ENCODE measurements at regions not wholly inside any gene's neighbourhood (a gene's known extent, or its start where the extent isn't known, plus 50 kb on each side); places are given as distances from the start of the nearest gene placed in this dataset.

DNA sequence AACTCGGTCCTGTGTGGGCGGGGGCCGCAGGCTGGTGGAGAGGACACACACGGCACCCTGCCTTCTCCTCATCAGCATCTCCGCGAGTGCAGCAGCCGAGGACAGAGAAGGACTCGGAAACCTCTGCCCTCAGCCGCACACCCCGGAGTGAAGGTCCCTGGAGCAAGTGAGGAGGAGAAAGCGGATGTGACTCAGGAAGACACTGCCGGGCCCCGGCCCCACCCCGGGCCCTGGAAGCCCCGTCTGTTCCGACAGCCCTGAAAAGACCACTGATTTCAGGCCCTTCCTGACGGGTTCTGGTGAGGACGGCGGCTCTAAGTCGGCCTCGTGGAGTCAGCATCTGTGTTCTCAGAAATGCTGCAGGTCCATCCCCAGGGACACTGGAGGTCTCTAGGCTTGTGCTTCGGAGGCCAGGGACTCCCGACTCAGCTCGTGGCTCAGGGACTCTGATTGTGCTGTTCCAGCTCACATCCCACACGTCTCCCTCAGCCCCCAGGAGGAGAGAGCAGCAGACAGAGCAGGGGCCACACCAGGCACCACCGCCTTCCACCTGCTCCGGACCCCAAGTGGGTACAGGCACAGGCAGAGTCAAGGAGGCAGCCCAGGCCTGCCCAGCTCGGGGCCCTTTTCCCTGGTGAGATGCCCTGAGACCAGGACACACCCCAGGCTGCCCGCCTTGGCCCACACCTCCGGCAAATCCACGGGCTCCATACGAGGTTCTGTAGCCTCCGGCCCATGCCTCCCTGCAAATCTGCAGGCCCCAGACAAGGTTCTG, 134.5 kb upstream of the NKX1-1 start:
- Histone ChIP-seq H3K27me3 (ENCODE audit: insufficient read depth, low read length) (peaks cover 50% of the 10 kb centered on the region), H3K4me1 (ENCODE audit: insufficient read depth, low read length) (no peaks in the 10 kb centered on the region), H3K4me3 (ENCODE audit: low read length) (no peak overlapping the region), H3K36me3 (ENCODE audit: insufficient read depth, low read length) (no peaks in the 10 kb centered on the region), H2AFZ (ENCODE audit: low read depth, low read length) (no peak overlapping the region), H3K9me3 (ENCODE audit: low read length) (no peaks in the 10 kb centered on the region)

DNA sequence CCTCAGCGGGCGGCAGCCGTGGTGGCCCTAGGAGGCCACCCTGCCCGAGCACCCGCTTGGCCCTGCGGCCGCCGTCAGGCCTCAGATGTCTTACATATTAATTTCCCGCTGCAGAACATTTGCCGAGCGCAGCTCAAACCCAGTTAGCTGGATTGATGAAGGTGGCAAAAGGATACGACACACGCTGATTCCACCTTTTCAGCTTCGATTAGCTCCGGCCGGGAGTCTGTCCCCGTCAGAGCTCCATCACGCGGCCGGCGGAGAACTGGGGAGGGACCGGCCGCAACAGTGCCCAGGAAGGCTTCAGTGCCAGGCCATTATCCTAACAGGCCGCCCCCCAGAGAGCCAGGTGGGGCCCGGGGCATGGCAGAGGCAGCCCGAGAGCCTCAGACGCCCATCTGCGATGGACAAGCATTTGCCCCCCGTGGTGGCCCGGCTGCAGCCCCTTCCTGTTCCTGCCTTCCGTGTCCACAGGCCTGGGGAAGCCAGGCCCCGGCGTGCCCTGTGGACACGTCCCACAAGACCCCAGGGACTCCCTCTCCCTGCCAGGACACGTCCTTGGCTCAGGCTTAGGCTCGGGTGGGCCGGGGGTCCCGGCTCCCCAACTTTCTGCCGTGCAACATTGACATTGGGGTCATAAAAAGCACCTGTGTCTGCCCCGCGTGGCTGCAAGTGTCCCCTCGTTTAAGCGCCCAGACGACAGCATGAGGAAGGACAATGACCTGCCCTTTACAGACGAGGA, 133.8 kb upstream of the NKX1-1 start:
- no peaks in the 10 kb centered on the region for H3K9me3 ChIP-seq (ENCODE audit: low read length)
- H3K4me3 ChIP-seq (ENCODE audit: low read length) = no peak overlapping the region
- no peaks in the 10 kb centered on the region for H3K4me1 ChIP-seq (ENCODE audit: insufficient read depth, low read length)
- H3K36me3 ChIP-seq (ENCODE audit: insufficient read depth, low read length) = no peaks in the 10 kb centered on the region
- no peak overlapping the region for H2AFZ ChIP-seq (ENCODE audit: low read depth, low read length)
- peaks cover 53% of the 10 kb centered on the region for H3K27me3 ChIP-seq (ENCODE audit: insufficient read depth, low read length)

- no peaks in the 10 kb centered on the region for H3K9me3 ChIP-seq (ENCODE audit: low read length)
- no peak overlapping the region for H3K4me3 ChIP-seq (ENCODE audit: low read length)
- no peak overlapping the region for H2AFZ ChIP-seq (ENCODE audit: low read depth, low read length)
- no peaks in the 10 kb centered on the region for H3K4me1 ChIP-seq (ENCODE audit: insufficient read depth, low read length)
- H3K36me3 ChIP-seq (ENCODE audit: insufficient read depth, low read length) = no peaks in the 10 kb centered on the region
- peaks cover 52% of the 10 kb centered on the region for H3K27me3 ChIP-seq (ENCODE audit: insufficient read depth, low read length)
Measured at GRCh38 chr4:1538941-1539772, 132.9 kb upstream of the NKX1-1 start.

DNA sequence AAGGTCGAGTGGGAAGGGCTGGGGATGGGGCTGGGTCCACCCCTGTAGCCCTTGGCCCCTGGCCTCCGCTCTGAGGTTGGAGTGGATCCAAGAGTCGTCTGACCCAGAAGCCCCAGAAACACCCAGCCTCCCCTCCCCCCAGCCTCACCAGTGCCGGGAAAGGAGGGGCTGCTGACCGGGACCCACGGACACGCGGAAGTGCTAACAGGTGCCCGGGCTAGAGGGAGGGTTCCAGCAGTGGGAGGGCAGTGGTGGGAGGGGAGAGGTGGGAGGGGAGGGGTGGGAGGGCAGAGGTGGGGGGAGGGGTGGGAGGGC, 131.8 kb upstream of the NKX1-1 start:
- H3K9me3 ChIP-seq (ENCODE audit: low read length) = no peaks in the 10 kb centered on the region
- H3K4me3 ChIP-seq (ENCODE audit: low read length) = no peak overlapping the region
- H3K4me1 ChIP-seq (ENCODE audit: insufficient read depth, low read length) = no peaks in the 10 kb centered on the region
- no peaks in the 10 kb centered on the region for H3K36me3 ChIP-seq (ENCODE audit: insufficient read depth, low read length)
- H2AFZ ChIP-seq (ENCODE audit: low read depth, low read length) = no peak overlapping the region
- peaks cover 44% of the 10 kb centered on the region for H3K27me3 ChIP-seq (ENCODE audit: insufficient read depth, low read length)

- Histone ChIP-seq H2AFZ (ENCODE audit: low read depth, low read length) (no peak overlapping the region), H3K36me3 (ENCODE audit: insufficient read depth, low read length) (no peaks in the 10 kb centered on the region), H3K4me3 (ENCODE audit: low read length) (no peak overlapping the region), H3K9me3 (ENCODE audit: low read length) (no peaks in the 10 kb centered on the region), H3K27me3 (ENCODE audit: insufficient read depth, low read length) (peaks cover 41% of the 10 kb centered on the region), H3K4me1 (ENCODE audit: insufficient read depth, low read length) (no peaks in the 10 kb centered on the region)
Measured at GRCh38 chr4:1537410-1538095, 131.3 kb upstream of the NKX1-1 start.

- peaks cover 35% of the 10 kb centered on the region for H3K27me3 ChIP-seq (ENCODE audit: insufficient read depth, low read length)
- H3K4me3 ChIP-seq (ENCODE audit: low read length) = no peak overlapping the region
- H3K4me1 ChIP-seq (ENCODE audit: insufficient read depth, low read length) = no peaks in the 10 kb centered on the region
Measured at GRCh38 chr4:1536579-1537409, 130.6 kb upstream of the NKX1-1 start.

GRCh38 chr4:1535926-1536578, 129.8 kb upstream of the NKX1-1 start:
- no peak overlapping the region for H3K4me3 ChIP-seq (ENCODE audit: low read length)
- peaks cover 34% of the 10 kb centered on the region for H3K27me3 ChIP-seq (ENCODE audit: insufficient read depth, low read length)
- H2AFZ ChIP-seq (ENCODE audit: low read depth, low read length) = no peak overlapping the region
- H3K9me3 ChIP-seq (ENCODE audit: low read length) = no peaks in the 10 kb centered on the region
- no peaks in the 10 kb centered on the region for H3K36me3 ChIP-seq (ENCODE audit: insufficient read depth, low read length)
- no peaks in the 10 kb centered on the region for H3K4me1 ChIP-seq (ENCODE audit: insufficient read depth, low read length)

More at GRCh38 chr4:1536579-1537409, 130.6 kb upstream of the NKX1-1 start:
- Histone ChIP-seq H3K36me3 (ENCODE audit: insufficient read depth, low read length) (no peaks in the 10 kb centered on the region), H3K9me3 (ENCODE audit: low read length) (no peaks in the 10 kb centered on the region), H2AFZ (ENCODE audit: low read depth, low read length) (no peak overlapping the region)

- no peaks in the 10 kb centered on the region for H3K4me1 ChIP-seq (ENCODE audit: insufficient read depth, low read length)
- H3K36me3 ChIP-seq (ENCODE audit: insufficient read depth, low read length) = no peaks in the 10 kb centered on the region
- no peak overlapping the region for H2AFZ ChIP-seq (ENCODE audit: low read depth, low read length)
- H3K9me3 ChIP-seq (ENCODE audit: low read length) = no peaks in the 10 kb centered on the region
- peaks cover 26% of the 10 kb centered on the region for H3K27me3 ChIP-seq (ENCODE audit: insufficient read depth, low read length)
- no peak overlapping the region for H3K4me3 ChIP-seq (ENCODE audit: low read length)
Measured at GRCh38 chr4:1534876-1535526, 128.8 kb upstream of the NKX1-1 start.

DNA sequence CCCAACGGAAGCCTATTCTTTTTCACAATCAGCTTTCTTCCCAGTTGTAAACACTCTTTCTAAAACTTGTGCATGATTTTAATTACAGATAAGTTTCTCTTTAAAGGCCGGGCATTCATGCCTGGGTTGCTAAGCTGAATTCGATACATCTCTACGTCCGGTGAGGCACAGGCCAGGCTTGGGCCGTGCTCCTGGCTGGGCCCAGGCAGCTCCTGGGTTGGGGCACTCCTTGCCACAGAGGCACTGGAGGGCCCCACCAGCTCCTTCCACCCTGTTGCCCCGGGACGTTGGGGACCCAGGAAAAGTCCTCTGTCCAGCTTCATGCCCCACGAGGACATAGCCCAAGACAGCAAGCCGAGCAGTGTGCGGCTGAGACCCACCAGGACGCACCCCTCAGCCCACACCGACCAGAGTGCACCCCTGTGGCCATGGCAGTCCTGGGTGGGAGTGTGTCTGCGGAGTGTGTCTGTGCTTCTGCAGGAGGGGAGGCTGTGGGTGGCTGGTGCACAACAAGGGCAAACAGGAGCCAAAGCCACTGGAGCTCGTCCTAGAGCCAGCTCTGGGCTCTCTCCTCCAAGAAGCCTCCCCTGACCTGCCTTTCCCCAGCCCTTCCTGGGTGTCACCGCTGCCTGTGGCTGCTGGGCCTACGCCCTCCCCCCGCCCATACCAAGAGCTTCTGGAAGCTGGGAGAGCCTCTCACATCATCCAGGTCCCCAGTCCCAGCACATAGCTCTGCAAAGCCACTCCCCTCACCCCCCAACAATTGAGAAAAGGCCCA, 128.0 kb upstream of the NKX1-1 start:
- H3K27me3 ChIP-seq (ENCODE audit: insufficient read depth, low read length) = peaks cover 23% of the 10 kb centered on the region
- H3K4me3 ChIP-seq (ENCODE audit: low read length) = no peak overlapping the region
- no peak overlapping the region for H2AFZ ChIP-seq (ENCODE audit: low read depth, low read length)
- no peaks in the 10 kb centered on the region for H3K9me3 ChIP-seq (ENCODE audit: low read length)
- no peaks in the 10 kb centered on the region for H3K4me1 ChIP-seq (ENCODE audit: insufficient read depth, low read length)
- H3K36me3 ChIP-seq (ENCODE audit: insufficient read depth, low read length) = no peaks in the 10 kb centered on the region

DNA sequence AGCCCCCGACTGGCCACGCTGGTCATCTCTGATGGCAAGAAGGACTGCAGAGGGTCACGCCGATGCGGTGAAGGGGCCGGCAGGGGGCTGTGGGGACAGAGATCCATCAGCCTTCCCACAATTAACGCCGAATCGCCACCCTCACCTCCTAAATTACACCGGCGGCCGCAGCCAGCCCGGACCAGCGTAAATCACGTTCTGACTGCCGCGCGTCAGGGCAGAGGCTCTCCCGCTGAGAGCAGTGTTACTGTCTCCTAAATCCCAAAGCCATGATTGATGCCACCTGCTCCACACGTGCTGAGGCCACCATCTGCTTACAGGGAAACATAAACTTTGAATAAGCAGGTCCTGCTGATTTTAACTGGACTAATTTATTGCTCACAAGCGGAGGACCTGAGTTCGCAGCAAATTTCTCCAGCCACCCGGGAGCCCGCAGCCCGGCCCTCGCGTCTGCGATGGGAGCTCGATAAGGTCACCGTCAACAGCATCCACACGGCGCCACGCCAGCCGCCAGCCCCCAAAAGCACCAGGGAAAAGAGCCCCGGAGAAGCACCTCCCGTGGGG, 127.3 kb upstream of the NKX1-1 start:
- no peak overlapping the region for H3K4me3 ChIP-seq (ENCODE audit: low read length)
- no peaks in the 10 kb centered on the region for H3K4me1 ChIP-seq (ENCODE audit: insufficient read depth, low read length)
- H2AFZ ChIP-seq (ENCODE audit: low read depth, low read length) = no peak overlapping the region
- peaks cover 18% of the 10 kb centered on the region for H3K27me3 ChIP-seq (ENCODE audit: insufficient read depth, low read length)
- no peaks in the 10 kb centered on the region for H3K36me3 ChIP-seq (ENCODE audit: insufficient read depth, low read length)
- H3K9me3 ChIP-seq (ENCODE audit: low read length) = no peaks in the 10 kb centered on the region
